H1 (cell line): ENCODE measurements at regions not wholly inside any gene's neighbourhood (a gene's known extent, or its start where the extent isn't known, plus 50 kb on each side); places are given as distances from the start of the nearest gene placed in this dataset.

ENCODE experiments used
- CTCF ChIA-PET: fragments of 300-600 bp; sonication (Branson Sonifier 250); formaldehyde crosslinking; loops from one replicate; lab custom pipeline; 2021; ENCODE audit not compliant: partially characterized antibody; lab: Charles Lee
- POLR2A ChIA-PET: fragments of 300-600 bp; sonication (Branson Sonifier 250); formaldehyde crosslinking; loops from one replicate; lab custom pipeline; 2021; ENCODE audit warnings: inconsistent platforms; ENCODE audit not compliant: partially characterized antibody; lab: Charles Lee
- DNase-seq, 2 experiments: peaks; one replicate each; pipeline versions ENCODE4 v3.0.0 to v3.0.0-alpha.2; 2010 to 2022; ENCODE audit warnings: low spot score in 2 of 2, low read depth in 1 of 2, mixed read lengths in 1 of 2
- FAIRE-seq: peaks from 2 replicates; lab custom pipeline; 2011; peaks lifted over from hg19 to GRCh38; lab: Jason Lieb, UNC
- H2AFZ ChIP-seq: 2 replicates; pipeline ENCODE4 v1.8.1; 2012; ENCODE audit warnings: low read length, inconsistent platforms
- H2AK5ac ChIP-seq: 2 replicates; pipeline ENCODE4 v1.6.1; 2013; ENCODE audit warnings: low read depth, low read length
- H2BK120ac ChIP-seq: replicated peaks from 2 replicates; pipeline ENCODE3; 2013; ENCODE audit warnings: low read depth, low read length, inconsistent platforms
- H2BK12ac ChIP-seq: 2 replicates; pipeline ENCODE4 v1.6.1; 2013; ENCODE audit warnings: low read depth, low read length
- H2BK15ac ChIP-seq: 2 replicates; pipeline ENCODE4 v1.6.1; 2013; ENCODE audit warnings: low read length
- H2BK20ac ChIP-seq: 2 replicates; pipeline ENCODE4 v1.6.1; 2013; ENCODE audit warnings: low read length
- H2BK5ac ChIP-seq: 2 replicates; pipeline ENCODE4 v1.6.1; 2013; ENCODE audit warnings: low read depth, low read length
- H3K14ac ChIP-seq: 2 replicates; pipeline ENCODE4 v1.6.1; 2013; ENCODE audit warnings: inconsistent platforms; ENCODE audit not compliant: insufficient read length
- H3K18ac ChIP-seq: 2 replicates; pipeline ENCODE4 v1.6.1; 2013; ENCODE audit warnings: low read length; ENCODE audit errors: extremely low read depth
- H3K23ac ChIP-seq: 2 replicates; pipeline ENCODE4 v1.6.1; 2013; ENCODE audit warnings: inconsistent platforms; ENCODE audit not compliant: insufficient read length
- H3K23me2 ChIP-seq: 2 replicates; pipeline ENCODE4 v1.6.1; 2013; ENCODE audit warnings: low read depth, low read length
- H3K27ac ChIP-seq: 2 replicates; pipeline ENCODE4 v1.6.1; 2011; ENCODE audit warnings: low read depth, low read length, inconsistent platforms
- H3K27me3 ChIP-seq, 4 experiments: replicated peaks in 1 of 4; 1 replicate in 1 of 4; 2 replicates in 3 of 4; pipeline versions ENCODE4 v1.6.1 to v1.8.1; 2011 to 2013; ENCODE audit warnings: low read length in 3 of 4, mild to moderate bottlenecking in 3 of 4, inconsistent platforms in 2 of 4, mixed read lengths in 2 of 4, moderate library complexity in 1 of 4; ENCODE audit not compliant: control insufficient read depth in 3 of 4, insufficient read depth in 3 of 4; ENCODE audit errors: extremely low read depth in 1 of 4
- H3K36me3 ChIP-seq, 4 experiments: 2 replicates each; pipeline versions ENCODE4 v1.6.1 to v1.8.1; 2011 to 2013; ENCODE audit warnings: mild to moderate bottlenecking in 4 of 4, low read length in 3 of 4, moderate library complexity in 2 of 4, control low read depth in 1 of 4, inconsistent platforms in 1 of 4; ENCODE audit not compliant: insufficient read depth in 4 of 4, control insufficient read depth in 2 of 4
- H3K4ac ChIP-seq: replicated peaks from 2 replicates; pipeline ENCODE3; 2013; ENCODE audit warnings: low read length, low read depth, mixed read lengths, inconsistent platforms; ENCODE audit not compliant: insufficient read length
- H3K4me1 ChIP-seq, 4 experiments: replicated peaks in 1 of 4; 1 replicate in 1 of 4; 2 replicates in 3 of 4; pipeline versions ENCODE4 v1.6.1 to v1.8.1; 2011 to 2013; ENCODE audit warnings: low read length in 3 of 4, inconsistent platforms in 2 of 4, mixed read lengths in 1 of 4; ENCODE audit not compliant: insufficient read depth in 4 of 4, control insufficient read depth in 3 of 4
- H3K4me2 ChIP-seq, 2 experiments: 2 replicates each; pipeline versions ENCODE4 v1.6.1 to v1.8.1; 2011 to 2013; ENCODE audit warnings: low read depth in 2 of 2, low read length in 2 of 2, control low read depth in 1 of 2, inconsistent platforms in 1 of 2, mild to moderate bottlenecking in 1 of 2; ENCODE audit not compliant: insufficient read depth in 1 of 2
- H3K4me3 ChIP-seq, 4 experiments: fragments of 200-600, 300-600 bp in 1 of 4; sonication (generic), shearing (Covaris generic), sonication (Bioruptor Twin) in 1 of 4; 2 replicates each; pipeline versions ENCODE4 v1.5.1 to v1.8.1; 2011 to 2016; ENCODE audit warnings: low read length in 4 of 4, low read depth in 3 of 4, control low read depth in 2 of 4, inconsistent platforms in 2 of 4, mild to moderate bottlenecking in 2 of 4, mixed read lengths in 1 of 4, moderate library complexity in 1 of 4; ENCODE audit not compliant: insufficient read depth in 2 of 4; ENCODE audit errors: extremely low read depth in 1 of 4
- H3K56ac ChIP-seq: replicated peaks from 2 replicates; pipeline ENCODE3; 2013; ENCODE audit warnings: low read depth, mild to moderate bottlenecking, mixed read lengths, low read length, inconsistent platforms; ENCODE audit not compliant: insufficient read length
- H3K79me1 ChIP-seq: 2 replicates; pipeline ENCODE4 v1.6.1; 2013; ENCODE audit warnings: low read depth, low read length, control low read depth
- H3K79me2 ChIP-seq, 2 experiments: 2 replicates each; pipeline versions ENCODE4 v1.6.1 to v1.8.1; 2012 to 2013; ENCODE audit warnings: low read length in 2 of 2, mild to moderate bottlenecking in 2 of 2, inconsistent platforms in 1 of 2; ENCODE audit not compliant: insufficient read depth in 2 of 2, control insufficient read depth in 1 of 2
- H3K9ac ChIP-seq, 4 experiments: replicated peaks in 1 of 4; 1 replicate in 1 of 4; 2 replicates in 3 of 4; pipeline versions ENCODE4 v1.6.1 to v1.8.1; 2011 to 2013; ENCODE audit warnings: low read depth in 3 of 4, low read length in 3 of 4, control low read depth in 2 of 4, mild to moderate bottlenecking in 2 of 4, moderate library complexity in 2 of 4, inconsistent platforms in 1 of 4; ENCODE audit errors: extremely low read depth in 1 of 4
- H3K9me3 ChIP-seq, 2 experiments: 2 replicates each; pipeline versions ENCODE4 v1.6.1 to v1.8.1; 2012 to 2013; ENCODE audit warnings: mild to moderate bottlenecking in 2 of 2, moderate library complexity in 2 of 2, control low read depth in 1 of 2, inconsistent platforms in 1 of 2, low read depth in 1 of 2, low read length in 1 of 2, mixed read lengths in 1 of 2; ENCODE audit not compliant: insufficient read depth in 2 of 2
- H4K20me1 ChIP-seq, 2 experiments: replicated peaks in 1 of 2; 2 replicates each; pipeline versions ENCODE3 to v1.8.1; 2011 to 2013; ENCODE audit warnings: inconsistent platforms in 2 of 2, low read length in 2 of 2, mild to moderate bottlenecking in 1 of 2; ENCODE audit not compliant: insufficient read depth in 2 of 2, control insufficient read depth in 1 of 2
- H4K5ac ChIP-seq: 2 replicates; pipeline ENCODE4 v1.6.1; 2013; ENCODE audit warnings: low read length, low read depth, mixed read lengths, inconsistent platforms; ENCODE audit not compliant: insufficient read length
- H4K8ac ChIP-seq: 2 replicates; pipeline ENCODE4 v1.8.0; 2013; ENCODE audit warnings: mild to moderate bottlenecking, moderate library complexity, low read length, inconsistent platforms; ENCODE audit not compliant: insufficient read depth; ENCODE audit errors: extremely low read depth
- H4K91ac ChIP-seq: replicated peaks from 2 replicates; pipeline ENCODE3; 2013; ENCODE audit warnings: low read length, mixed read lengths, inconsistent platforms; ENCODE audit not compliant: insufficient read length
- CBX8 ChIP-seq: fragments of 300-800, 300-1000 bp; sonication (generic); IDR thresholded peaks from 2 replicates; pipeline ENCODE4 v1.7.1; 2016; ENCODE audit warnings: low read depth, low read length, borderline replicate concordance
- GTF2F1 ChIP-seq: IDR thresholded peaks from 2 replicates; pipeline ENCODE4 v1.6.1; 2012; ENCODE audit warnings: low read depth, low read length, improper control_type of control experiment, borderline replicate concordance
- POLR2AphosphoS5 ChIP-seq: IDR thresholded peaks from 2 replicates; pipeline ENCODE4 v1.6.1; 2011; ENCODE audit warnings: low read depth, low read length
- RAD21 ChIP-seq, 2 experiments: IDR thresholded peaks in 1 of 2; conservative IDR thresholded peaks in 1 of 2; 2 replicates each; pipeline ENCODE4 v1.6.1; 2011; ENCODE audit warnings: low read depth in 2 of 2, low read length in 2 of 2, improper control_type of control experiment in 1 of 2, inconsistent platforms in 1 of 2, mild to moderate bottlenecking in 1 of 2, moderate library complexity in 1 of 2
- YY1 ChIP-seq: IDR thresholded peaks from 2 replicates; pipeline ENCODE4 v1.6.1; 2011; ENCODE audit warnings: low read depth, mild to moderate bottlenecking, low read length
- WGBS, 2 experiments: shearing (Covaris generic) in 1 of 2; methylation state at CpG; one replicate each; pipeline versions ENCODE4 v1.1.6 to v1.1.7; 2013 to 2015; ENCODE audit warnings: low lambda C conversion rate in 2 of 2, mixed read lengths in 2 of 2, inconsistent platforms in 1 of 2, low coverage in 1 of 2, missing lambda C conversion rate in 1 of 2; ENCODE audit not compliant: insufficient replicate concordance in 2 of 2, insufficient coverage in 1 of 2, insufficient read length in 1 of 2; ENCODE audit errors: extremely low coverage in 1 of 2, missing lambda C conversion rate in 1 of 2; 5-methylcytosine and 5-hydroxymethylcytosine counted together

DNA sequence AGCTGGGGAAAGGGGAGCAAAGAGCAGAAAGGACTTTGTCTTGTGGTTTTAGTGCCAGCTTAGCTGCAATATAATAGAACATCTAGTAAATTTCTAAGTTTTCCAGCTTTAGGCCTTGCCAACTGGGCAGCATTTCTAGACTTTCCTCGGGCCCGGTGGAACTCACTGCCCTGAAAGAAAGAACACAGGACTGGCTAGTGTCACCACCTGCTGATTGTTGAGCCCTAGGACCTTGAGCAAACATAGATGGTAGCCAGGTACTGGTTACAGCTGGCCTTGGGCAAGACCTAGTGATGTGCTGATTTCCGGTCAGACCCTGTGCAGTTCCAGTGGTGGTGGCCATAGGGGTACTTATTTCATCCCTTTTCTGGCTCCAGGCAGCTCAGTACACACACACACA is 753.2 kb upstream of the B3GALT2 start:
- no peaks in the 10 kb centered on the region for H3K79me2 ChIP-seq
- FAIRE-seq (no peak), DNase-seq (no peak)
- H2BK120ac ChIP-seq: no peak overlapping the region
- H3K4ac ChIP-seq: no peak overlapping the region
- H3K27me3 ChIP-seq: no peaks in the 10 kb centered on the region
- no peak overlapping the region for H3K9ac ChIP-seq
- no peak overlapping the region for H2BK20ac ChIP-seq
- H3K4me3 ChIP-seq: no peak overlapping the region
- H2AFZ ChIP-seq: no peak overlapping the region
- H2BK5ac ChIP-seq: no peak overlapping the region
- no peak overlapping the region for H3K14ac ChIP-seq
- no peak overlapping the region for H3K27ac ChIP-seq
- 96% methylated on average over 3 of the region's 3 CpGs; no CpG with 5 or more reads in 1 of the 2 experiments for WGBS, 2 experiments
- H3K9me3 ChIP-seq: peaks cover 0 to 3% of the 10 kb centered on the region in 2 experiments; a peak in 1 of 4 replicates
- 0 out of 7 replicates have a peak, but pooled peaks cover 0 to 2% (median 0%) of the 10 kb centered on the region in 4 experiments for H3K4me1 ChIP-seq
- no peak overlapping the region for H4K5ac ChIP-seq
- CTCF ChIA-PET: interaction anchor here (0.9 kb wide), 1 partner anchor 18 kb away, joined by 4 read pairs; no protein-coding TSS in a partner anchor
- H3K56ac ChIP-seq: no peak overlapping the region
- POLR2A ChIA-PET: no interaction called here
- H4K8ac ChIP-seq: no peak overlapping the region
- H2AK5ac ChIP-seq: no peak overlapping the region
- no peak overlapping the region for H3K4me2 ChIP-seq
- no peaks in the 10 kb centered on the region for H3K36me3 ChIP-seq
- H2BK15ac ChIP-seq: no peak overlapping the region
- no peak overlapping the region for H3K18ac ChIP-seq
- no peaks in the 10 kb centered on the region for H3K23me2 ChIP-seq
- no peak overlapping the region for H3K23ac ChIP-seq
- H3K79me1 ChIP-seq: no peaks in the 10 kb centered on the region
- TF ChIP-seq GTF2F1: no peak
- TF ChIP-seq YY1: no peak
- no peak for TF ChIP-seq POLR2AphosphoS5
- no peak for TF ChIP-seq RAD21 (IDR thresholded peaks at IDR 0.05 in 1 of 2, conservative IDR thresholded peaks at IDR 0.05 in 1 of 2; ENCODE audit: low read depth in 2 of 2, low read length in 2 of 2)
- TF ChIP-seq CBX8: no peak
- H2BK12ac ChIP-seq: no peak overlapping the region
- H4K20me1 ChIP-seq: no peaks in the 10 kb centered on the region
- no peak overlapping the region for H4K91ac ChIP-seq
